ENCODE measurements at regions not wholly inside any gene's neighbourhood (a gene's known extent, or its start where the extent isn't known, plus 50 kb on each side); places are given as distances from the start of the nearest gene placed in this dataset.
"Not testable (repeated sequence)": the region's sequence is repeated elsewhere in the genome, so short reads cannot be mapped to it uniquely, and the experiment has no call there.

DNA sequence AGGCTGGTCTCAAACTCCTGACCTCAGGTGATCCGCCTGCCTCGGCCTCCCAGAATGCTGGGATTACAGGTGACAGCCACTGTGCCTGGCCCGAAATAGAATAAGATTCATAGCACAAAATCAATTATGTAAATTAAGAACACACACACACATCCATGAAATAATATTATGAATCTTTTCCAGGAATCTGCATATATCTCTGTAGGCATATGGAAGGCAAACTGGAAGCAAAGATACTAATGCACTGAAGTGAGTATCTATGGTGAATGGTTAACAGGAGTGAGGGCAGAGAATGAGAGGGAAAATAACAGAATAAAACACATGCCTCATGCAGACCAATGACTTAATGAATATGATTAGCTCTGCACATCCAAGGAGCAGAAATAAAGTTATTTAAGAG, 61.6 kb upstream of the ATP2B4 start:
- Histone ChIP-seq H3K4ac (ENCODE audit: low read length) (no peak overlapping the region), H3K4me1 (ENCODE audit: control insufficient read depth in 2 of 2, insufficient read depth in 1 of 2, low read depth in 1 of 2, low read length in 2 of 2) (peaks cover 0 to 11% of the 10 kb centered on the region in 2 donors), H3K4me3 (ENCODE audit: low read length in 2 of 2) (no peak overlapping the region), H2BK5ac (ENCODE audit: low read length) (no peak overlapping the region), H3K9ac (ENCODE audit: low read depth, low read length, poor library complexity) (no peak overlapping the region), H3K23ac (ENCODE audit: low read depth, low read length, poor library complexity) (no peak overlapping the region), H3K4me2 (ENCODE audit: insufficient read depth, low read length, poor library complexity, severe bottlenecking) (no peak overlapping the region), H3K14ac (ENCODE audit: low read length) (no peak overlapping the region), H3K27ac (replicated peaks; ENCODE audit: low read length) (no peak overlapping the region), H3K79me1 (ENCODE audit: low read depth, low read length) (no peaks in the 10 kb centered on the region), H2BK120ac (ENCODE audit: low read depth, low read length) (no peak overlapping the region), H2BK12ac (ENCODE audit: low read length) (no peak overlapping the region), H2AK5ac (ENCODE audit: low read depth, low read length) (no peak overlapping the region), H4K91ac (ENCODE audit: low read depth, low read length, poor library complexity) (no peak overlapping the region), H3K36me3 (replicated peaks in 1 of 2; ENCODE audit: control insufficient read depth in 2 of 2, insufficient read depth in 2 of 2, low read length in 2 of 2) (no peaks in the 10 kb centered on the region), H2BK15ac (ENCODE audit: low read length) (no peak overlapping the region), H2AFZ (ENCODE audit: low read length) (no peak overlapping the region), H3K18ac (ENCODE audit: low read length) (no peak overlapping the region), H3K27me3 (ENCODE audit: control insufficient read depth in 3 of 3, insufficient read depth in 3 of 3, low read depth in 1 of 3, low read length in 3 of 3) (peaks cover 0 to 3% (median 0%) of the 10 kb centered on the region in 3 experiments), H3K9me3 (replicated peaks in 1 of 2; ENCODE audit: control insufficient read depth in 2 of 2, insufficient read depth in 1 of 2, low read depth in 1 of 2, low read length in 2 of 2) (no peaks in the 10 kb centered on the region), H4K8ac (ENCODE audit: low read depth, low read length) (no peak overlapping the region)
- DNase-seq (ENCODE audit: low spot score), result no peak
- no CpG with 5 or more reads among the region's 3 CpGs for WGBS, 2 donors (ENCODE audit: extremely low coverage in 2 of 2, insufficient read length in 2 of 2, insufficient replicate concordance in 1 of 2)

DNA sequence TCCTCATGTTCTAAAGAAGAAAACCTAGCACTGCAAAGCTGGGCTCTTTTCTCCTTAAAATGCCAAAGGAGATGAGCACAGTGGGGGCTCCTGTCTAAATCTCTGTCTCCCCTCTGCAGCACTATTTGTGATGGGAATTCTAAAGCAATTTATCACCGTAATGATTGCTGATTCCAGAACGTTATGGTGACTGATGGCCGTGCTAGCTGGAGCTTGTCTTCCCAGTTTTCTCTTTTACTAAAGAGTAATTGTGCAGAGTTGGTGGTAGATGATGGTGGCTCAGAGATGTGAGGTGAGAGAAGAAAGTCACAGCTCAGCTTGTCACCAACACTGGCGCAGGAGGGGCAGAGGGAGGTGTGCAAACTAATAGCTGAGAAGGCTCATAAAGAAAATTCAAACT, 60.7 kb upstream of the ATP2B4 start:
- H3K27ac ChIP-seq (replicated peaks; ENCODE audit: low read length), result no peak overlapping the region
- H2AFZ ChIP-seq (ENCODE audit: low read length), result no peak overlapping the region
- peaks cover 0 to 11% of the 10 kb centered on the region in 2 donors for H3K4me1 ChIP-seq (ENCODE audit: control insufficient read depth in 2 of 2, insufficient read depth in 1 of 2, low read depth in 1 of 2, low read length in 2 of 2)
- H3K4me3 ChIP-seq (ENCODE audit: low read length in 2 of 2), result no peak overlapping the region
- H3K23ac ChIP-seq (ENCODE audit: low read depth, low read length, poor library complexity), result no peak overlapping the region
- WGBS, 2 donors (ENCODE audit: extremely low coverage in 2 of 2, insufficient read length in 2 of 2, insufficient replicate concordance in 1 of 2), result no CpG with 5 or more reads among the region's 4 CpGs
- no peak overlapping the region for H2BK15ac ChIP-seq (ENCODE audit: low read length)
- H3K4ac ChIP-seq (ENCODE audit: low read length), result no peak overlapping the region
- H2BK120ac ChIP-seq (ENCODE audit: low read depth, low read length), result no peak overlapping the region
- no peak overlapping the region for H3K14ac ChIP-seq (ENCODE audit: low read length)
- no peak overlapping the region for H3K18ac ChIP-seq (ENCODE audit: low read length)
- no peak overlapping the region for H2BK12ac ChIP-seq (ENCODE audit: low read length)
- H3K4me2 ChIP-seq (ENCODE audit: insufficient read depth, low read length, poor library complexity, severe bottlenecking), result no peak overlapping the region
- no peak for DNase-seq (ENCODE audit: low spot score)
- no peak overlapping the region for H2BK5ac ChIP-seq (ENCODE audit: low read length)
- H3K27me3 ChIP-seq (ENCODE audit: control insufficient read depth in 3 of 3, insufficient read depth in 3 of 3, low read depth in 1 of 3, low read length in 3 of 3), result no peaks in the 10 kb centered on the region
- H3K9ac ChIP-seq (ENCODE audit: low read depth, low read length, poor library complexity), result no peak overlapping the region
- H3K36me3 ChIP-seq (replicated peaks in 1 of 2; ENCODE audit: control insufficient read depth in 2 of 2, insufficient read depth in 2 of 2, low read length in 2 of 2), result no peaks in the 10 kb centered on the region
- no peak overlapping the region for H2AK5ac ChIP-seq (ENCODE audit: low read depth, low read length)
- no peaks in the 10 kb centered on the region for H3K79me1 ChIP-seq (ENCODE audit: low read depth, low read length)
- no peak overlapping the region for H4K91ac ChIP-seq (ENCODE audit: low read depth, low read length, poor library complexity)
- no peaks in the 10 kb centered on the region for H3K9me3 ChIP-seq (replicated peaks in 1 of 2; ENCODE audit: control insufficient read depth in 2 of 2, insufficient read depth in 1 of 2, low read depth in 1 of 2, low read length in 2 of 2)
- H4K8ac ChIP-seq (ENCODE audit: low read depth, low read length), result no peak overlapping the region

DNA sequence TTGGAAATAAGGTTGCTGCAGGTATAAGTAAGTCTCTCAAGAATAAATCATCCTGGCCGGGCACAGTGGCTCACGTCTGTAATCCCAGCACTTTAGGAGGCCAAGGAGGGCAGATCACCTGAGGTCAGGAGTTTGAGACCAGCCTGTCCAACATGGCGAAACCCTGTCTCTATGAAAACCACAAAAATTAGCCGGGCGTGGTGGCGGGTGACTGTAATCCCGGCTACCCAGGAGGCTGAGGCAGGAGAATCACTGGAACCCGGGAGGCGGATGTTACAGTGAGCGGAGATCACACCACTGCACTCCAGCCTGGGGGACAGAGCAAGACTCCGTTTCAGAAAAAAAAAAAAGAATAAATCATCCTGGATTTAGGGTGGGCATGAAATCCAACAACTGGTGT, 59.7 kb upstream of the ATP2B4 start:
- H3K23ac ChIP-seq (ENCODE audit: low read depth, low read length, poor library complexity), result not testable (repeated sequence)
- no CpG with 5 or more reads among the region's 11 CpGs for WGBS, 2 donors (ENCODE audit: extremely low coverage in 2 of 2, insufficient read length in 2 of 2, insufficient replicate concordance in 1 of 2)

DNA sequence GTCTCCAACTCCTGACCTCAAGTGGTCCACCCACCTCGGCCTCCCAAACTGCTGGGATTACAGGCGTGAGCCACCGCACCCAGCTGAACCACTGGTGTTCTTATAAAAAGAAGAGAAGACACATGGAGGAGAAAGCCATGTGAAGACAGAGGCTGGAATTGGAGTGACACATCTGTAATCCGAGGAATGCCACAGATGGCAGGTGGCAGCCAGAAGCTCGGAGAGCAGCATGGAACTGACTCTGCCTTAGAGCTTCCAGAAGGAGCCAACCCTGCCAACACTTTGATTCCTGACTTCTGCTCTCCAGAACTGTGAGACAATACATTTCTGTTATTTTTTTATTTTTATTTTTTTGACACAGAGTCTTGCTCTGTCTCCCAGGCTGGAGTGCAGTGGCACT, 59.0 kb upstream of the ATP2B4 start:
- Histone ChIP-seq H2AK5ac (ENCODE audit: low read depth, low read length) (no peak overlapping the region), H3K36me3 (replicated peaks in 1 of 2; ENCODE audit: control insufficient read depth in 2 of 2, insufficient read depth in 2 of 2, low read length in 2 of 2) (no peaks in the 10 kb centered on the region), H3K9me3 (replicated peaks in 1 of 2; ENCODE audit: control insufficient read depth in 2 of 2, insufficient read depth in 1 of 2, low read depth in 1 of 2, low read length in 2 of 2) (no peaks in the 10 kb centered on the region), H3K79me1 (ENCODE audit: low read depth, low read length) (no peaks in the 10 kb centered on the region), H3K4ac (ENCODE audit: low read length) (no peak overlapping the region), H2BK15ac (ENCODE audit: low read length) (no peak overlapping the region), H4K91ac (ENCODE audit: low read depth, low read length, poor library complexity) (no peak overlapping the region), H2BK120ac (ENCODE audit: low read depth, low read length) (no peak overlapping the region), H3K27ac (replicated peaks; ENCODE audit: low read length) (no peak overlapping the region), H2BK12ac (ENCODE audit: low read length) (no peak overlapping the region), H3K9ac (ENCODE audit: low read depth, low read length, poor library complexity) (no peak overlapping the region), H3K4me1 (ENCODE audit: control insufficient read depth in 2 of 2, insufficient read depth in 1 of 2, low read depth in 1 of 2, low read length in 2 of 2) (peaks cover 10 to 23% of the 10 kb centered on the region in 2 donors), H4K8ac (ENCODE audit: low read depth, low read length) (no peak overlapping the region), H3K18ac (ENCODE audit: low read length) (no peak overlapping the region), H3K4me3 (ENCODE audit: low read length in 2 of 2) (no peak overlapping the region), H2AFZ (ENCODE audit: low read length) (no peak overlapping the region), H3K14ac (ENCODE audit: low read length) (no peak overlapping the region), H3K23ac (ENCODE audit: low read depth, low read length, poor library complexity) (no peak overlapping the region), H3K27me3 (ENCODE audit: control insufficient read depth in 3 of 3, insufficient read depth in 3 of 3, low read depth in 1 of 3, low read length in 3 of 3) (no peaks in the 10 kb centered on the region), H2BK5ac (ENCODE audit: low read length) (no peak overlapping the region), H3K4me2 (ENCODE audit: insufficient read depth, low read length, poor library complexity, severe bottlenecking) (no peak overlapping the region)
- no peak for DNase-seq (ENCODE audit: low spot score)
- WGBS, 2 donors (ENCODE audit: extremely low coverage in 2 of 2, insufficient read length in 2 of 2, insufficient replicate concordance in 1 of 2), result no CpG with 5 or more reads among the region's 5 CpGs

More for the DNA sequence above, 59.7 kb upstream of the ATP2B4 start:
- not testable (repeated sequence) for H3K27me3 ChIP-seq (ENCODE audit: control insufficient read depth in 3 of 3, insufficient read depth in 3 of 3, low read depth in 1 of 3, low read length in 3 of 3); DNase-seq (ENCODE audit: low spot score); H3K36me3 ChIP-seq (replicated peaks in 1 of 2; ENCODE audit: control insufficient read depth in 2 of 2, insufficient read depth in 2 of 2, low read length in 2 of 2); H2BK120ac ChIP-seq (ENCODE audit: low read depth, low read length); H3K9ac ChIP-seq (ENCODE audit: low read depth, low read length, poor library complexity); H2BK15ac ChIP-seq (ENCODE audit: low read length); H2AFZ ChIP-seq (ENCODE audit: low read length); H2BK5ac ChIP-seq (ENCODE audit: low read length); H3K79me1 ChIP-seq (ENCODE audit: low read depth, low read length); H3K18ac ChIP-seq (ENCODE audit: low read length); H3K4me2 ChIP-seq (ENCODE audit: insufficient read depth, low read length, poor library complexity, severe bottlenecking); H4K91ac ChIP-seq (ENCODE audit: low read depth, low read length, poor library complexity); H2AK5ac ChIP-seq (ENCODE audit: low read depth, low read length); H2BK12ac ChIP-seq (ENCODE audit: low read length); H3K14ac ChIP-seq (ENCODE audit: low read length); H3K9me3 ChIP-seq (replicated peaks in 1 of 2; ENCODE audit: control insufficient read depth in 2 of 2, insufficient read depth in 1 of 2, low read depth in 1 of 2, low read length in 2 of 2); H3K4ac ChIP-seq (ENCODE audit: low read length); H4K8ac ChIP-seq (ENCODE audit: low read depth, low read length); H3K27ac ChIP-seq (replicated peaks; ENCODE audit: low read length); H3K4me3 ChIP-seq (ENCODE audit: low read length in 2 of 2)
- H3K4me1 ChIP-seq (ENCODE audit: control insufficient read depth in 2 of 2, insufficient read depth in 1 of 2, low read depth in 1 of 2, low read length in 2 of 2), result peaks cover 6 to 17% of the 10 kb centered on the region in 2 donors
